Neural progenitor cell (in vitro differentiated cells): ENCODE measurements at regions not wholly inside any gene's neighbourhood (a gene's known extent, or its start where the extent isn't known, plus 50 kb on each side); places are given as distances from the start of the nearest gene placed in this dataset.

Experiments used
- CTCF ChIP-seq: fragments of 200-600 bp; sonication (generic); IDR thresholded peaks from 2 replicates; pipeline ENCODE4 v1.5.1; 2017; ENCODE audit warnings: antibody characterized with exemption, mild to moderate bottlenecking
- EZH2 ChIP-seq: fragments of 200-600 bp; sonication (generic); IDR thresholded peaks from 2 replicates; pipeline ENCODE4 v1.6.1; 2017; ENCODE audit warnings: antibody characterized with exemption, mild to moderate bottlenecking, moderate library complexity

- no peak for TF ChIP-seq CTCF
- TF ChIP-seq EZH2 = no peak
Measured at GRCh38 chr7:81492240-81492639, 277.6 kb downstream of the HGF start.
